K562 (cell line): ENCODE measurements at regions not wholly inside any gene's neighbourhood (a gene's known extent, or its start where the extent isn't known, plus 50 kb on each side); places are given as distances from the start of the nearest gene placed in this dataset.

Source experiments
- ATAC-seq: fragments of 200-7000 bp; cut with Tn5 transposase; 3 replicates; pipeline ENCODE4 v1.9.1; 2020; ENCODE audit warnings: moderate library complexity
- BruUV-seq: library from RNA; stranded (reverse); fragments of 400-500 nt; replicated peaks from 2 replicates; lab custom pipeline; 2021; lab: Mats Ljungman, UMichigan
- CTCF ChIA-PET: fragments of 300-600 bp; formaldehyde crosslinking; extraction: SDS; loops from one replicate; lab custom pipeline; 2021; ENCODE audit warnings: low intra/inter-chr PET ratio; lab: Yijun Ruan, JAX
- POLR2A ChIA-PET: fragments of 300-600, 350-650 bp; sonication (Branson Sonifier 250); formaldehyde crosslinking; extraction: SDS; loops from one replicate; lab custom pipeline; 2021; ENCODE audit warnings: antibody characterized with exemption, inconsistent platforms; lab: Yijun Ruan, JAX
- DNase-seq, 4 experiments: peaks; one replicate each; pipeline versions ENCODE4 v3.0.0 to v3.0.0-alpha.2; 2011 to 2018; ENCODE audit warnings: low spot score in 3 of 4, mixed read lengths in 3 of 4; ENCODE audit errors: extremely low read depth in 1 of 4
- FAIRE-seq: peaks from 2 replicates; lab custom pipeline; 2011; peaks lifted over from hg19 to GRCh38; lab: Jason Lieb, UNC
- H2AFZ ChIP-seq: 2 replicates; pipeline ENCODE4 v1.6.0; 2011; ENCODE audit warnings: low read depth, low read length, control low read depth, inconsistent platforms
- H3K27ac ChIP-seq: fragments of 200-600 bp; 3 replicates; pipeline ENCODE4 v1.8.0; 2011; ENCODE audit warnings: low read depth, mild to moderate bottlenecking, control low read depth, inconsistent platforms, low read length, moderate library complexity, mixed read lengths; ENCODE audit errors: extremely low read depth
- H3K27me3 ChIP-seq, 2 experiments: fragments of 300-600 bp in 1 of 2; 2 replicates in 1 of 2; 3 replicates in 1 of 2; pipeline versions ENCODE4 v1.6.0 to v1.8.0; 2011; ENCODE audit warnings: inconsistent platforms in 2 of 2, low read length in 2 of 2, mild to moderate bottlenecking in 1 of 2, mixed read lengths in 1 of 2, moderate library complexity in 1 of 2; ENCODE audit not compliant: control insufficient read depth in 2 of 2, insufficient read depth in 2 of 2
- H3K36me3 ChIP-seq: fragments of 300-600 bp; 3 replicates; pipeline ENCODE4 v1.8.0; 2011; ENCODE audit warnings: mild to moderate bottlenecking, low read length, inconsistent platforms; ENCODE audit not compliant: control insufficient read depth, insufficient read depth
- H3K4me1 ChIP-seq, 2 experiments: fragments of 200-600 bp in 1 of 2; replicated peaks in 1 of 2; 2 replicates in 1 of 2; 3 replicates in 1 of 2; pipeline versions ENCODE4 v1.5.1 to v1.8.0; 2011; ENCODE audit warnings: inconsistent platforms in 2 of 2, low read length in 2 of 2, mild to moderate bottlenecking in 1 of 2, mixed read lengths in 1 of 2, moderate library complexity in 1 of 2; ENCODE audit not compliant: control insufficient read depth in 2 of 2, insufficient read depth in 2 of 2
- H3K4me2 ChIP-seq: 2 replicates; pipeline ENCODE4 v1.6.1; 2011; ENCODE audit warnings: low read length, control low read depth, inconsistent platforms, mixed read lengths; ENCODE audit not compliant: insufficient read depth
- H3K4me3 ChIP-seq: fragments of 200-600 bp; sonication (generic), shearing (Covaris generic); 2 replicates; pipeline ENCODE4 v1.5.1; 2016; ENCODE audit warnings: control low read depth, inconsistent platforms
- H3K79me2 ChIP-seq: fragments of 200-600 bp; 3 replicates; pipeline ENCODE4 v1.8.0; 2011; ENCODE audit warnings: low read length, inconsistent platforms; ENCODE audit not compliant: control insufficient read depth, insufficient read depth
- H3K9ac ChIP-seq, 2 experiments: 2 replicates each; pipeline versions ENCODE4 v1.6.0 to v1.6.1; 2011; ENCODE audit warnings: low read depth in 2 of 2, low read length in 2 of 2, control low read depth in 1 of 2, inconsistent platforms in 1 of 2, mild to moderate bottlenecking in 1 of 2, mixed read lengths in 1 of 2; ENCODE audit not compliant: insufficient read depth in 1 of 2
- H3K9me1 ChIP-seq: one replicate; pipeline ENCODE4 v1.6.0; 2011; ENCODE audit warnings: inconsistent platforms, mild to moderate bottlenecking, low read length, moderate library complexity; ENCODE audit not compliant: control insufficient read depth, insufficient read depth
- H3K9me3 ChIP-seq: replicated peaks from 2 replicates; pipeline ENCODE4 v1.5.1; 2011; ENCODE audit warnings: low read depth, low read length, inconsistent platforms; ENCODE audit not compliant: control insufficient read depth, insufficient read depth
- H4K20me1 ChIP-seq: replicated peaks from 2 replicates; pipeline ENCODE4 v1.6.1; 2011; ENCODE audit warnings: low read length, inconsistent platforms, mixed read lengths; ENCODE audit not compliant: control insufficient read depth, insufficient read depth
- ATF7 ChIP-seq: fragments of 450-650 bp; IDR thresholded peaks from 2 replicates; pipeline ENCODE4 v1.7.1; 2014; ENCODE audit warnings: mild to moderate bottlenecking, moderate library complexity
- CHD1 ChIP-seq: fragments of 200-600 bp; sonication (generic); IDR thresholded peaks from one replicate; pipeline ENCODE4 v1.6.1; 2012; ENCODE audit warnings: mild to moderate bottlenecking, moderate library complexity, low read length, inconsistent platforms
- EP300 ChIP-seq: IDR thresholded peaks from 2 replicates; pipeline ENCODE4 v1.6.1; 2012; ENCODE audit warnings: low read length, improper control_type of control experiment
- ESRRB ChIP-seq: fragments of 250-450 bp; sonication (Bioruptor Pico); IDR thresholded peaks from 2 replicates; pipeline ENCODE4 v1.5.0; 2020; ENCODE audit warnings: mild to moderate bottlenecking, moderate library complexity, borderline replicate concordance
- FOXK2 ChIP-seq, 2 experiments: fragments of 450-650 bp; IDR thresholded peaks in 1 of 2; conservative IDR thresholded peaks in 1 of 2; 2 replicates each; pipeline ENCODE4 v1.6.1; 2016; ENCODE audit warnings: low read depth in 2 of 2, mild to moderate bottlenecking in 1 of 2
- PHF8 ChIP-seq: fragments of 200-600 bp; sonication (generic); IDR thresholded peaks from 2 replicates; pipeline ENCODE4 v1.6.1; 2012; ENCODE audit warnings: mixed run types, mild to moderate bottlenecking, inconsistent platforms, low read length, moderate library complexity, borderline replicate concordance
- POLR2H ChIP-seq: IDR thresholded peaks from 2 replicates; pipeline ENCODE4 v1.6.1; 2016; ENCODE audit warnings: missing genetic modification characterization, low read depth, mild to moderate bottlenecking, control low read depth, missing compliant biosample characterization, moderate library complexity
- RAD51 ChIP-seq: fragments of 450-650 bp; IDR thresholded peaks from 2 replicates; pipeline ENCODE4 v1.7.1; 2016; ENCODE audit warnings: low read depth, mild to moderate bottlenecking, borderline replicate concordance
- SRSF9 ChIP-seq: fragments of 200-400 bp; formaldehyde crosslinking; IDR thresholded peaks from 2 replicates; pipeline ENCODE4 v1.6.1; 2017; ENCODE audit warnings: low read depth, low read length, borderline replicate concordance
- ZNF134 ChIP-seq: fragments of 250-450 bp; sonication (Bioruptor Pico); conservative IDR thresholded peaks from 2 replicates; pipeline ENCODE4 v1.4.0; 2020
- ZNF165 ChIP-seq: fragments of 250-450 bp; sonication (Bioruptor Pico); IDR thresholded peaks from 2 replicates; pipeline ENCODE4 v1.4.0; 2020; ENCODE audit warnings: borderline replicate concordance
- ZNF324 ChIP-seq: fragments of 250-450 bp; sonication (Bioruptor Pico); IDR thresholded peaks from 2 replicates; pipeline ENCODE4 v1.4.0; 2020; ENCODE audit warnings: mild to moderate bottlenecking
- ZNF766 ChIP-seq: fragments of 200-800 bp; sonication (Bioruptor generic); conservative IDR thresholded peaks from 2 replicates; pipeline ENCODE4 v1.6.1; 2016; ENCODE audit warnings: missing genetic modification characterization, missing compliant biosample characterization
- WGBS: fragments of 100-300 bp; shearing (Covaris generic); methylation state at CpG from one replicate; pipeline ENCODE4 v1.1.6; 2016; ENCODE audit warnings: low coverage, mixed read lengths; ENCODE audit not compliant: insufficient coverage; ENCODE audit errors: missing lambda C conversion rate; 5-methylcytosine and 5-hydroxymethylcytosine counted together
- in situ Hi-C: fragments of 300-500 bp; cut with MboI; formaldehyde crosslinking; loops from 4 replicates; pipeline ENCODE4 v1.15.0; 2018; ENCODE audit warnings: inconsistent platforms, mixed read lengths
- intact Hi-C: fragments of 100-400 bp; cut with micrococcal nuclease; formaldehyde crosslinking; loops from 2 replicates; pipeline ENCODE4 v1.14.2; 2022
- TF ChIP-seq, protein P1 (sequence below): fragments of 250-450 bp; sonication (Bioruptor Pico); IDR thresholded peaks from 2 replicates; pipeline ENCODE4 v1.4.0; 2020; ENCODE audit warnings: mild to moderate bottlenecking, moderate library complexity
- TF ChIP-seq, protein P2 (sequence below): sonication (generic); formaldehyde crosslinking; IDR thresholded peaks from 2 replicates; pipeline ENCODE4 v1.8.1; 2023; ENCODE audit warnings: mild to moderate bottlenecking, missing genetic modification reagents

DNA sequence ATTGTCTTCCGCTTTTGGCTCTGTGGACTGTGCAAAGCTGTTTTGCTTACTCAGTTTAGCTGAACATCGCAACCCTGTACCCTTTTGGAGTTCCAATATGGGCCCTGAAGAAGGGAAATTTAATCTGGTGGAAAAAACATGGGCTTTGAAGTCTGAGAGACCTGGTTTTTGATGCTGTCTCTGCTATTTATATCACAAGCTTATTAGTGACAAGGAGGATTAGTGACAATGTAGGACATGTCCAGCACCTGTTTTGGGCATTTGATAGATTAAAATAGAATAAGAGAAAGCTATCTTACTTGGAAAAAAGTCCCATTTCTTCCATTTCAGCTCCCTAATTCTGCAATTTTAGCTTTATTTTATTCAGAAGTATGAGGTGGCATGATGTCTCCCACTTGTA is 417.3 kb downstream of the SPRY1 start:
- no peak overlapping the region for H3K27ac ChIP-seq
- ChIA-PET CTCF (no interaction called here), POLR2A (interaction anchor here (0.6 to 1.0 kb wide), 3 partner anchors 10 to 131 kb away, joined by 3 read pairs; no protein-coding TSS in a partner anchor)
- TF ChIP-seq SRSF9 = no peak
- TF ChIP-seq, protein P1, sequence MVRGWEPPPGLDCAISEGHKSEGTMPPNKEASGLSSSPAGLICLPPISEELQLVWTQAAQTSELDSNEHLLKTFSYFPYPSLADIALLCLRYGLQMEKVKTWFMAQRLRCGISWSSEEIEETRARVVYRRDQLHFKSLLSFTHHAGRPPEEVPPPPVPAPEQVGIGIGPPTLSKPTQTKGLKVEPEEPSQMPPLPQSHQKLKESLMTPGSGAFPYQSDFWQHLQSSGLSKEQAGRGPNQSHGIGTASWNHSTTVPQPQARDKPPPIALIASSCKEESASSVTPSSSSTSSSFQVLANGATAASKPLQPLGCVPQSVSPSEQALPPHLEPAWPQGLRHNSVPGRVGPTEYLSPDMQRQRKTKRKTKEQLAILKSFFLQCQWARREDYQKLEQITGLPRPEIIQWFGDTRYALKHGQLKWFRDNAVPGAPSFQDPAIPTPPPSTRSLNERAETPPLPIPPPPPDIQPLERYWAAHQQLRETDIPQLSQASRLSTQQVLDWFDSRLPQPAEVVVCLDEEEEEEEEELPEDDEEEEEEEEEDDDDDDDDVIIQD (CRISPR knock-in tag) = no peak
- TF ChIP-seq POLR2H (tag) = no peak
- no peak for TF ChIP-seq EP300
- TF ChIP-seq ESRRB (CRISPR knock-in tag) = no peak
- TF ChIP-seq PHF8 = no peak
- TF ChIP-seq ZNF165 (CRISPR knock-in tag) = no peak
- TF ChIP-seq CHD1 = no peak
- no peak for TF ChIP-seq ATF7
- no peak for TF ChIP-seq RAD51
- TF ChIP-seq ZNF324 (CRISPR knock-in tag) = no peak
- no peak for TF ChIP-seq FOXK2 (conservative IDR thresholded peaks at IDR 0.05 in 1 of 2, IDR thresholded peaks at IDR 0.05 in 1 of 2; ENCODE audit: low read depth in 2 of 2)
- TF ChIP-seq ZNF134 = no peak
- TF ChIP-seq, protein P2, sequence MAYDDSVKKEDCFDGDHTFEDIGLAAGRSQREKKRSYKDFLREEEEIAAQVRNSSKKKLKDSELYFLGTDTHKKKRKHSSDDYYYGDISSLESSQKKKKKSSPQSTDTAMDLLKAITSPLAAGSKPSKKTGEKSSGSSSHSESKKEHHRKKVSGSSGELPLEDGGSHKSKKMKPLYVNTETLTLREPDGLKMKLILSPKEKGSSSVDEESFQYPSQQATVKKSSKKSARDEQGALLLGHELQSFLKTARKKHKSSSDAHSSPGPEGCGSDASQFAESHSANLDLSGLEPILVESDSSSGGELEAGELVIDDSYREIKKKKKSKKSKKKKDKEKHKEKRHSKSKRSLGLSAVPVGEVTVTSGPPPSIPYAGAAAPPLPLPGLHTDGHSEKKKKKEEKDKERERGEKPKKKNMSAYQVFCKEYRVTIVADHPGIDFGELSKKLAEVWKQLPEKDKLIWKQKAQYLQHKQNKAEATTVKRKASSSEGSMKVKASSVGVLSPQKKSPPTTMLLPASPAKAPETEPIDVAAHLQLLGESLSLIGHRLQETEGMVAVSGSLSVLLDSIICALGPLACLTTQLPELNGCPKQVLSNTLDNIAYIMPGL (CRISPR knock-in tag) = no peak
- no peak for TF ChIP-seq ZNF766 (CRISPR knock-in tag)
- WGBS = 0% methylated on average over 2 of the region's 2 CpGs
- FAIRE-seq = no peak
- H3K79me2 ChIP-seq = no peaks in the 10 kb centered on the region
- no peaks in the 10 kb centered on the region for H3K36me3 ChIP-seq
- no peak for ATAC-seq
- no peaks in the 10 kb centered on the region for H4K20me1 ChIP-seq
- H3K27me3 ChIP-seq = no peaks in the 10 kb centered on the region
- no peak overlapping the region for H3K4me3 ChIP-seq
- no TSS peak for BruUV-seq
- no peak overlapping the region for H2AFZ ChIP-seq
- in situ Hi-C loops (no loop called here), intact Hi-C loops (no loop called here)
- DNase-seq = no peak
- H3K9me1 ChIP-seq = no peaks in the 10 kb centered on the region
- no peaks in the 10 kb centered on the region for H3K4me1 ChIP-seq
- no peaks in the 10 kb centered on the region for H3K9me3 ChIP-seq
- H3K9ac ChIP-seq = no peak overlapping the region
- H3K4me2 ChIP-seq = no peak overlapping the region
